ENCODE measurements at regions not wholly inside any gene's neighbourhood (a gene's known extent, or its start where the extent isn't known, plus 50 kb on each side); places are given as distances from the start of the nearest gene placed in this dataset.

GRCh38 chr4:122555216-122555615 is 65.7 kb downstream of the IL21 start:
- TF ChIP-seq EZH2phosphoT487 (IDR thresholded peaks at IDR 0.05; ENCODE audit: insufficient read depth, low read depth) (no peak), EZH2 (IDR thresholded peaks at IDR 0.05; ENCODE audit: insufficient read depth, poor library complexity, severe bottlenecking) (no peak)
- Histone ChIP-seq H4K20me1 (ENCODE audit: insufficient read depth) (no peaks in the 10 kb centered on the region), H3K4me3 (no peak overlapping the region), H3K9me3 (ENCODE audit: low read depth) (no peaks in the 10 kb centered on the region), H3K36me3 (ENCODE audit: low read depth) (no peaks in the 10 kb centered on the region), H3K9me2 (ENCODE audit: insufficient read depth) (no peaks in the 10 kb centered on the region), H2AFZ (no peak overlapping the region), H3K4me1 (ENCODE audit: insufficient read depth) (0 out of 2 replicates have a peak, but pooled peaks cover 5% of the 10 kb centered on the region), H3K9ac (no peak overlapping the region), H3F3A (ENCODE audit: insufficient read depth) (no peaks in the 10 kb centered on the region), H3K79me2 (ENCODE audit: insufficient read depth) (no peaks in the 10 kb centered on the region), H3K27ac (no peak overlapping the region), H3K27me3 (replicated peaks; ENCODE audit: insufficient read depth) (no peaks in the 10 kb centered on the region), H3K4me2 (ENCODE audit: unreplicated experiment) (no peak overlapping the region)
- WGBS, 2 experiments (ENCODE audit: low coverage in 1 of 2, low lambda C conversion rate in 2 of 2, missing lambda C conversion rate in 2 of 2) = 9 to 10% methylated on average over 2 of the region's 2 CpGs
- no peak for DNase-seq
- in situ Hi-C loops (cut with MboI) = loop anchor here (25.0 kb wide), 1 partner anchor 668 kb away; no protein-coding TSS in a partner anchor

DNA sequence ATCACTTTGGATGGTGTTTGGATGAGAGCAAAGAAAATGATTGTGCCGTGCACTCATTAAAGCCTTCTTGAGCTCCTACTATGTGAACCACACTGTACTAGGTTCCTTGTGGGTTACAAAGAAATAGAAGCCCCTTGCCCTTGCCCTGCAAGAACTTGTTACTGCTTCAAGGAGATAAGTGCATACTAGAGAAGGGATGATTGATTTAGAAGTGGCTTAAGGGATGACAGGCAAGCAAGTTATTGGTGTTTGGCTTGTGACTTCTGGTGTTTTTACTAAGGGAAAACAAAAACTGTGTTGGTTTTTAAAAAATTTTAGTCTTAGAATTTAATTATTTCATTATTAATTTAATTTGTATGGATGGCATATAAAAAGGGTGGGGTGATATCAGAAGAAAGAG is 67.4 kb downstream of the IL21 start:
- TF ChIP-seq EZH2 (IDR thresholded peaks at IDR 0.05; ENCODE audit: insufficient read depth, poor library complexity, severe bottlenecking) (no peak), EZH2phosphoT487 (IDR thresholded peaks at IDR 0.05; ENCODE audit: insufficient read depth, low read depth) (no peak)
- Histone ChIP-seq H4K20me1 (ENCODE audit: insufficient read depth) (no peaks in the 10 kb centered on the region), H3K9ac (no peak overlapping the region), H3F3A (ENCODE audit: insufficient read depth) (no peaks in the 10 kb centered on the region), H3K27ac (no peak overlapping the region), H3K4me1 (ENCODE audit: insufficient read depth) (0 out of 2 replicates have a peak, but pooled peaks cover 5% of the 10 kb centered on the region), H3K4me2 (ENCODE audit: unreplicated experiment) (no peak overlapping the region), H3K27me3 (replicated peaks; ENCODE audit: insufficient read depth) (no peaks in the 10 kb centered on the region), H3K36me3 (ENCODE audit: low read depth) (no peaks in the 10 kb centered on the region), H3K79me2 (ENCODE audit: insufficient read depth) (no peaks in the 10 kb centered on the region), H3K9me2 (ENCODE audit: insufficient read depth) (no peaks in the 10 kb centered on the region), H3K4me3 (no peak overlapping the region), H2AFZ (no peak overlapping the region), H3K9me3 (ENCODE audit: low read depth) (no peaks in the 10 kb centered on the region)
- in situ Hi-C loops (cut with MboI) = loop anchor here (25.0 kb wide), 1 partner anchor 666 kb away; no protein-coding TSS in a partner anchor
- DNase-seq = no peak
- WGBS, 2 experiments (ENCODE audit: low coverage in 1 of 2, low lambda C conversion rate in 2 of 2, missing lambda C conversion rate in 2 of 2) = 82 to 84% methylated on average over 1 of the region's 1 CpG

GRCh38 chr4:122552898-122553297 is 68.0 kb downstream of the IL21 start:
- Histone ChIP-seq H3K27ac (no peak overlapping the region), H2AFZ (no peak overlapping the region), H3K36me3 (ENCODE audit: low read depth) (no peaks in the 10 kb centered on the region), H3K9me2 (ENCODE audit: insufficient read depth) (no peaks in the 10 kb centered on the region), H3K9ac (no peak overlapping the region), H3K4me2 (ENCODE audit: unreplicated experiment) (no peak overlapping the region), H3K79me2 (ENCODE audit: insufficient read depth) (no peaks in the 10 kb centered on the region), H3K4me1 (ENCODE audit: insufficient read depth) (0 out of 2 replicates have a peak, but pooled peaks cover 5% of the 10 kb centered on the region), H3K9me3 (ENCODE audit: low read depth) (no peaks in the 10 kb centered on the region), H4K20me1 (ENCODE audit: insufficient read depth) (no peaks in the 10 kb centered on the region), H3F3A (ENCODE audit: insufficient read depth) (no peaks in the 10 kb centered on the region), H3K4me3 (no peak overlapping the region), H3K27me3 (replicated peaks; ENCODE audit: insufficient read depth) (no peaks in the 10 kb centered on the region)
- in situ Hi-C loops (cut with MboI) = loop anchor here (25.0 kb wide), 1 partner anchor 666 kb away; no protein-coding TSS in a partner anchor
- TF ChIP-seq EZH2phosphoT487 (IDR thresholded peaks at IDR 0.05; ENCODE audit: insufficient read depth, low read depth) (no peak), EZH2 (IDR thresholded peaks at IDR 0.05; ENCODE audit: insufficient read depth, poor library complexity, severe bottlenecking) (no peak)
- DNase-seq = no peak
- 78 to 85% methylated on average over 2 of the region's 2 CpGs for WGBS, 2 experiments (ENCODE audit: low coverage in 1 of 2, low lambda C conversion rate in 2 of 2, missing lambda C conversion rate in 2 of 2)

DNA sequence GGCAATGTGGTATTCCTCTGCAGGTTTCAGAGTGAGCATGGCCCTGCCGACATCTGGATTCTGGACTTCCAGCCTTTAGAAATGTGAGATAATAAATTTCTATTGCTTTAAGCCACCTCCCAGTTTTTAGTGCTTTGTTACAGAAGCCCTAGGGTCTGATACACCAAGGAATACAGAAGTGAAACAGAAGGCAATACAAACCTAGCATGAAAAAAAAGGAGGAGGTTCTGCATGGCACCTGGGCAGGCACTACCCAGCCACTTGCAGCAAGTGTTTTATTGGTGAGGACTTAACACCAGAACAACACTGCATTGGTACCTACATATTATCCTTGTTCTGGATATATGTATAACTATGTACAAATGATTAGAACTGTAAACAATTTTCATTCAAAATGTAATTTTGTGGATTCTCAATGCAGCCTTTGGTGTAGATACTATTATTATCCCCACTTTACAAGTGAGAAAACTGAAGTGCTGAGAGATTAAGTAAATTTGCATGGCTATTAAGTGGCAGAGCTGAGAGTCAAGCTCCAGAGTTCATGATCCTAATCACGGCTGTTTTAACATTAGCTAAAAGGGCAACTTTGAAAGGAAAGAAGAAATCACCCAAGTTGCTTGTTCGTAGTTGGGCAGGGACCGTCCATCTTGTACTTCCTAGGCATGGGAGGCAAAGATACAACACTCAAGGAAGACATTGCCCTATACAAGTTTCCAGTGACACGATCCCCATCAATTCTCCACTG is 71.8 kb downstream of the IL21 start:
- Histone ChIP-seq H3K36me3 (ENCODE audit: low read depth) (no peaks in the 10 kb centered on the region), H3K27me3 (replicated peaks; ENCODE audit: insufficient read depth) (no peaks in the 10 kb centered on the region), H3K9me2 (ENCODE audit: insufficient read depth) (no peaks in the 10 kb centered on the region), H2AFZ (no peak overlapping the region), H3K9ac (no peak overlapping the region), H3K4me2 (ENCODE audit: unreplicated experiment) (no peak overlapping the region), H3K4me1 (ENCODE audit: insufficient read depth) (no peaks in the 10 kb centered on the region), H3K27ac (no peak overlapping the region), H3F3A (ENCODE audit: insufficient read depth) (no peaks in the 10 kb centered on the region), H4K20me1 (ENCODE audit: insufficient read depth) (no peaks in the 10 kb centered on the region), H3K4me3 (no peak overlapping the region), H3K79me2 (ENCODE audit: insufficient read depth) (no peaks in the 10 kb centered on the region), H3K9me3 (ENCODE audit: low read depth) (no peaks in the 10 kb centered on the region)
- in situ Hi-C loops (cut with MboI) = no loop called here
- TF ChIP-seq EZH2phosphoT487 (IDR thresholded peaks at IDR 0.05; ENCODE audit: insufficient read depth, low read depth) (no peak), EZH2 (IDR thresholded peaks at IDR 0.05; ENCODE audit: insufficient read depth, poor library complexity, severe bottlenecking) (no peak)
- no peak for DNase-seq
- 61 to 64% methylated on average over 5 of the region's 5 CpGs for WGBS, 2 experiments (ENCODE audit: low coverage in 1 of 2, low lambda C conversion rate in 2 of 2, missing lambda C conversion rate in 2 of 2)
